ENCODE measurements at regions not wholly inside any gene's neighbourhood (a gene's known extent, or its start where the extent isn't known, plus 50 kb on each side); places are given as distances from the start of the nearest gene placed in this dataset.

DNA sequence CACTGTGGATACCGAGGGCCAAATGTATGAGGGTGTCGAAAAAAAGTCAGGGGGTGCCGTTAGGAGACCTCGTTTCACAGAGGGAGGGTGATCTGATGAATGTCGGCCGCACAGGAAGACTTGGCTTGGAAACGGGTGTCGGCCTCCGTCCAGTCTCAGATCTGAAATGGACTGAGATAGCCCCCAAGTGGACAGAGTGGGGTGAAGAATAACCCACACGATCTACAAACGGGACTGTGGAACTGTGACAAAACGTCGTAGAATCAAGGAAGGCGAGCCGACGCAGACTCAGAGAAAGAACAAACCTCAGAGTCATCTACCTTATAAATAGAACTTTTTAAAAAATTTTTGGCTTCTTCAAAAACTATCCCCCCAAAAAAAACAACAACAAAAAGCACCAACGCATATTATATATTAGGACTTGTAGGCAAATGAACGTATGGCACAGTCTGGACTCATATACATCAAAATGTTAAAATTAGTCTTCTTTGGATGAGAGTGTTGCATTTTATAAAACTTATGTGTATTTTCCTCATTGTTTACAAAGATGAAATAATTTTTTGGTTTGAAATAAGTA lies 63.8 kb upstream of the IRF2 start:
- Histone ChIP-seq H2AFZ (ENCODE audit: low read depth, low read length, severe bottlenecking) (peak overlapping the region; percentile 72), H3F3A (ENCODE audit: insufficient read depth) (peaks cover 46% of the 10 kb centered on the region), H3K4me3 (ENCODE audit: insufficient read depth, low read length, poor library complexity, severe bottlenecking) (peak overlapping the region; percentile 68), H3K4me2 (ENCODE audit: low read depth, low read length, poor library complexity, severe bottlenecking) (peak overlapping the region; percentile 98), H3K79me2 (ENCODE audit: insufficient read depth, low read length) (peaks cover 5% of the 10 kb centered on the region), H4K20me1 (ENCODE audit: low read depth, low read length) (no peaks in the 10 kb centered on the region), H3K36me3 (ENCODE audit: low read length) (no peaks in the 10 kb centered on the region), H3K9ac (ENCODE audit: low read length) (peak overlapping the region; percentile 71), H3K9me2 (replicated peaks; ENCODE audit: insufficient read depth, low read length) (no peaks in the 10 kb centered on the region), H3K9me3 (ENCODE audit: insufficient read depth, low read length) (no peaks in the 10 kb centered on the region), H3K27me3 (ENCODE audit: low read length) (no peaks in the 10 kb centered on the region), H3K27ac (ENCODE audit: low read depth, low read length) (peak overlapping the region; percentile 86)
- TF ChIP-seq, protein P1, sequence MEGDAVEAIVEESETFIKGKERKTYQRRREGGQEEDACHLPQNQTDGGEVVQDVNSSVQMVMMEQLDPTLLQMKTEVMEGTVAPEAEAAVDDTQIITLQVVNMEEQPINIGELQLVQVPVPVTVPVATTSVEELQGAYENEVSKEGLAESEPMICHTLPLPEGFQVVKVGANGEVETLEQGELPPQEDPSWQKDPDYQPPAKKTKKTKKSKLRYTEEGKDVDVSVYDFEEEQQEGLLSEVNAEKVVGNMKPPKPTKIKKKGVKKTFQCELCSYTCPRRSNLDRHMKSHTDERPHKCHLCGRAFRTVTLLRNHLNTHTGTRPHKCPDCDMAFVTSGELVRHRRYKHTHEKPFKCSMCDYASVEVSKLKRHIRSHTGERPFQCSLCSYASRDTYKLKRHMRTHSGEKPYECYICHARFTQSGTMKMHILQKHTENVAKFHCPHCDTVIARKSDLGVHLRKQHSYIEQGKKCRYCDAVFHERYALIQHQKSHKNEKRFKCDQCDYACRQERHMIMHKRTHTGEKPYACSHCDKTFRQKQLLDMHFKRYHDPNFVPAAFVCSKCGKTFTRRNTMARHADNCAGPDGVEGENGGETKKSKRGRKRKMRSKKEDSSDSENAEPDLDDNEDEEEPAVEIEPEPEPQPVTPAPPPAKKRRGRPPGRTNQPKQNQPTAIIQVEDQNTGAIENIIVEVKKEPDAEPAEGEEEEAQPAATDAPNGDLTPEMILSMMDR (IDR thresholded peaks at IDR 0.05; ENCODE audit: insufficient read depth, low read length, poor library complexity, severe bottlenecking) = peak; percentile 37
- TF ChIP-seq EZH2phosphoT487 (conservative IDR thresholded peaks at IDR 0.05; ENCODE audit: low read length) = no peak

DNA sequence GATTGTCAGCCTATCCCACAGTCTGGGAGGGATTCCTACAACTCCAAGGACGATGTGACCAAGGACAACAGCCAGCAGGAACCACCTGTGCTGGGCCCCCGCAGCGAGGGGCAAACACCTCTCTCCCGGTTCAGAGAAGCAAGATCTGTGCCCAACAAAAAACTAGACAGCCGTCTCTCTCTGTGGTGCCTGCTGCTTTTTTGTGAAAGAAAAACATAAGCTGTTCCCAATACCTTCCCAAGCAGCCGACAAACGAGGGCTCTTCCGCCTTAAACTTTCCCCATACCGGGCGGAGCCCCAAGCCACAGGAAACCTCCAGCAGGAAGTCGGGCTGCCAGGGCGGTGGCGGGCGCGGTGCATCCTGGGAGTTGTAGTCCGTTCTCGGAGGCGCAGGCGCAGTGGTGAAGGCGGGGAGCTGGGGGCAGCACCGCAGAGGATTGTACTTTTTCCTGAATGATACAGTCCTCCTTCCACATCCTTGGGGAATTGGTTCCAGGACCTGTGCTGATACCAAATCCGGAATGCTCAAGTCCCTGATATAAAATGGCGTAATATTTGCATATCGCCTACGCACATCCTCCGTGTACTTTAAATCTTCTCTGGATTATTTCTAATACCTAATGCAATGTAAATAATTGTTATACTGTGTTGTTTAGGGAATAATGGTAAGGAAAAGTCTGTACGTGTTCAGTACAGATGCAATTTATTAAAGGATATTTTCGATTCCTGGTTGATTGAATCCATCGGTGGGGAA lies 63.1 kb upstream of the IRF2 start:
- Histone ChIP-seq H3K27me3 (ENCODE audit: low read length) (no peaks in the 10 kb centered on the region), H3F3A (ENCODE audit: insufficient read depth) (peaks cover 46% of the 10 kb centered on the region), H3K9me3 (ENCODE audit: insufficient read depth, low read length) (no peaks in the 10 kb centered on the region), H3K79me2 (ENCODE audit: insufficient read depth, low read length) (peaks cover 5% of the 10 kb centered on the region), H2AFZ (ENCODE audit: low read depth, low read length, severe bottlenecking) (peak overlapping the region; percentile 72), H3K27ac (ENCODE audit: low read depth, low read length) (peak overlapping the region; percentile 86), H3K36me3 (ENCODE audit: low read length) (no peaks in the 10 kb centered on the region), H3K9ac (ENCODE audit: low read length) (peak overlapping the region; percentile 71), H3K9me2 (replicated peaks; ENCODE audit: insufficient read depth, low read length) (no peaks in the 10 kb centered on the region), H4K20me1 (ENCODE audit: low read depth, low read length) (no peaks in the 10 kb centered on the region), H3K4me3 (ENCODE audit: insufficient read depth, low read length, poor library complexity, severe bottlenecking) (peak overlapping the region; percentile 68), H3K4me2 (ENCODE audit: low read depth, low read length, poor library complexity, severe bottlenecking) (peak overlapping the region; percentile 98)
- no peak for TF ChIP-seq EZH2phosphoT487 (conservative IDR thresholded peaks at IDR 0.05; ENCODE audit: low read length)
- TF ChIP-seq, protein P1 (IDR thresholded peaks at IDR 0.05; ENCODE audit: insufficient read depth, low read length, poor library complexity, severe bottlenecking) = no peak

DNA sequence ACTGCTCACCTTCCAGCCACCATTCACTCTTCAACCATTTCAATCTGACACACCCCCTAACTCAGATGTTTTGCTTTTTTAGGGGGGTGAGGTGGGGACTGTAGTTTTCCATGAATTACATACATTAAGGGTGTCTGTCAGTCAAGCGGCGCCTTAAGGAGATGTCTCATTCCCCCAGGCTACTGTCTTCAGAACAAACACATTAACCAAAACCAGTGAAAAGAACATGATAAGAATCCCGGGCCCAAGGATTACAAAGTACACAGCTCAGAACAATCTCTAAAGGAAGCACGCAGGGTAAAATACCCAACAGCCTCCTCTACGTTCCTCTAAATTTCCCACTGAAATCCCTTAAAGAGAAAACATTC lies 62.5 kb upstream of the IRF2 start:
- H3F3A ChIP-seq (ENCODE audit: insufficient read depth) = peaks cover 46% of the 10 kb centered on the region
- peak overlapping the region; percentile 68 for H3K4me3 ChIP-seq (ENCODE audit: insufficient read depth, low read length, poor library complexity, severe bottlenecking)
- no peak overlapping the region for H2AFZ ChIP-seq (ENCODE audit: low read depth, low read length, severe bottlenecking)
- H3K9ac ChIP-seq (ENCODE audit: low read length) = peak overlapping the region; percentile 71
- H4K20me1 ChIP-seq (ENCODE audit: low read depth, low read length) = no peaks in the 10 kb centered on the region
- H3K9me3 ChIP-seq (ENCODE audit: insufficient read depth, low read length) = no peaks in the 10 kb centered on the region
- peak overlapping the region; percentile 98 for H3K4me2 ChIP-seq (ENCODE audit: low read depth, low read length, poor library complexity, severe bottlenecking)
- peaks cover 5% of the 10 kb centered on the region for H3K79me2 ChIP-seq (ENCODE audit: insufficient read depth, low read length)
- peak overlapping the region; percentile 86 for H3K27ac ChIP-seq (ENCODE audit: low read depth, low read length)
- TF ChIP-seq, protein P1 (IDR thresholded peaks at IDR 0.05; ENCODE audit: insufficient read depth, low read length, poor library complexity, severe bottlenecking) = no peak
- no peak for TF ChIP-seq EZH2phosphoT487 (conservative IDR thresholded peaks at IDR 0.05; ENCODE audit: low read length)
- no peaks in the 10 kb centered on the region for H3K27me3 ChIP-seq (ENCODE audit: low read length)
- no peaks in the 10 kb centered on the region for H3K9me2 ChIP-seq (replicated peaks; ENCODE audit: insufficient read depth, low read length)
- H3K36me3 ChIP-seq (ENCODE audit: low read length) = no peaks in the 10 kb centered on the region

All from SU-DHL-6 (cell line).